ENCODE measurements at regions not wholly inside any gene's neighbourhood (a gene's known extent, or its start where the extent isn't known, plus 50 kb on each side); places are given as distances from the start of the nearest gene placed in this dataset.

DNA sequence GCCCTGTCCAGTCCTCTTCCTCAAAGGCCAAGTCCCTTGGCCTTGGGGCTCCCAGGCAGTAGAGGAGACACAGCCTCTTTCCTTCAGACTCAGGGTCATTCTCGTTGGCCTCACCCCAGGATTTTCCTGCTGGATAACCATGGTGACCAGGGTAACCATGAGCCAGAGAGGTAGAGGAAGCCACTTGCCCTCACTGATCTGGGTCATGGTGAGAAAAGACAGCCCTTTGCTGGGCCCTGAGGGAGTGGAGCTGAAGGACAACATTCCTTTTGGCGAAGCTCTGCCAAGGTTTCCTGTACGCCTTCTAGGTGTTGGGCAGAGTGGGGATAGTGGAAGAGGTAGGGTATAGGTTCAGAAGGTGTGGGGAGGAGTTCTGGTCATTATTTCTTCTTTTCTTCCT, 53.1 kb upstream of the WNT4 start:
- Histone ChIP-seq H3K9me3 (no peaks in the 10 kb centered on the region), H3K27me3 (no peaks in the 10 kb centered on the region), H3K4me3 (no peak overlapping the region), H3K4me1 (no peaks in the 10 kb centered on the region), H3K36me3 (no peaks in the 10 kb centered on the region), H3K27ac (no peak overlapping the region)
- no peak for DNase-seq (ENCODE audit: low spot score)
- TF ChIP-seq, protein P1, sequence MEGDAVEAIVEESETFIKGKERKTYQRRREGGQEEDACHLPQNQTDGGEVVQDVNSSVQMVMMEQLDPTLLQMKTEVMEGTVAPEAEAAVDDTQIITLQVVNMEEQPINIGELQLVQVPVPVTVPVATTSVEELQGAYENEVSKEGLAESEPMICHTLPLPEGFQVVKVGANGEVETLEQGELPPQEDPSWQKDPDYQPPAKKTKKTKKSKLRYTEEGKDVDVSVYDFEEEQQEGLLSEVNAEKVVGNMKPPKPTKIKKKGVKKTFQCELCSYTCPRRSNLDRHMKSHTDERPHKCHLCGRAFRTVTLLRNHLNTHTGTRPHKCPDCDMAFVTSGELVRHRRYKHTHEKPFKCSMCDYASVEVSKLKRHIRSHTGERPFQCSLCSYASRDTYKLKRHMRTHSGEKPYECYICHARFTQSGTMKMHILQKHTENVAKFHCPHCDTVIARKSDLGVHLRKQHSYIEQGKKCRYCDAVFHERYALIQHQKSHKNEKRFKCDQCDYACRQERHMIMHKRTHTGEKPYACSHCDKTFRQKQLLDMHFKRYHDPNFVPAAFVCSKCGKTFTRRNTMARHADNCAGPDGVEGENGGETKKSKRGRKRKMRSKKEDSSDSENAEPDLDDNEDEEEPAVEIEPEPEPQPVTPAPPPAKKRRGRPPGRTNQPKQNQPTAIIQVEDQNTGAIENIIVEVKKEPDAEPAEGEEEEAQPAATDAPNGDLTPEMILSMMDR (IDR thresholded peaks at IDR 0.05), result no peak

DNA sequence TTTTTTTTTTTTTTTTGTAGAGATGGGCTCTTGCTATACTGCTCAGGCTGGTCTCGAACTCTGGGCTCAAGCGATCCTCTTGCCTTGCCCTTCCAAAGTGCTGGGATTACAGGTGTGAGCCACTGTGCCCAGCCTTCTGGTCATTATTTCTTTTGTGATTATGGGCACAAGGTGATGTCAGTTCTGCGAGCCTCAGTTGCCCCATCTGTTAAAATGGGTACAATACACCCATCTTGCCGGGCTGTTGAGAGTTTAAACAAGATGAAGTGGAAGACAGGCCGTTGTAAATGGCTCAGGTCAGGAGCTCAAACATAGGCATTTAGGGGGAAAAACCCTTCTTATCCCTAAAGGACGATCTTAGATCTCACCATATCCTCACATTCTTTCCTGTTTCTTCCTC, 53.7 kb upstream of the WNT4 start:
- no peak overlapping the region for H3K4me3 ChIP-seq
- no peaks in the 10 kb centered on the region for H3K4me1 ChIP-seq
- no peak overlapping the region for H3K27ac ChIP-seq
- no peaks in the 10 kb centered on the region for H3K27me3 ChIP-seq
- no peaks in the 10 kb centered on the region for H3K9me3 ChIP-seq
- DNase-seq (ENCODE audit: low spot score), result no peak
- TF ChIP-seq, protein P1 (IDR thresholded peaks at IDR 0.05), result no peak
- H3K36me3 ChIP-seq, result no peaks in the 10 kb centered on the region

DNA sequence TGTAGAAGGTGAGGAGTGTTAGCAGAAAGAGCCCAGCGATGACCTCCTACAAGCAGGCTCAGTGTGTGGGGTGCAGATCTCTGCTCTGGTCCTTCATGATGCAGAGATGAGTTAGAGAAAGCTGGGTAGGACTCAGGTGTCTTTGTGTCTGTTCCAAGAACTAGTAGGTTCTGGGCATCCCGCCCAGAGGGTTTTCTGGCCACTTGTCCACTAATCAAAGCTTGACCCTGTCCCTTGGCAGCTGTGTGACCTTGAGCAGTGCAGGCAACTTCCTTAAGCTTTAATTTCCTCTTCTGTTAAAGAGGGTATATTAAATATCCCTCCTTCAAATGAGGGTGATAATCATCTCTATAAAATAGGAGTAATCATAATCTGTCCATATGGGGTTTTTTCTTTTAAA, 54.7 kb upstream of the WNT4 start:
- no peak overlapping the region for H3K4me3 ChIP-seq
- H3K4me1 ChIP-seq, result no peaks in the 10 kb centered on the region

DNA sequence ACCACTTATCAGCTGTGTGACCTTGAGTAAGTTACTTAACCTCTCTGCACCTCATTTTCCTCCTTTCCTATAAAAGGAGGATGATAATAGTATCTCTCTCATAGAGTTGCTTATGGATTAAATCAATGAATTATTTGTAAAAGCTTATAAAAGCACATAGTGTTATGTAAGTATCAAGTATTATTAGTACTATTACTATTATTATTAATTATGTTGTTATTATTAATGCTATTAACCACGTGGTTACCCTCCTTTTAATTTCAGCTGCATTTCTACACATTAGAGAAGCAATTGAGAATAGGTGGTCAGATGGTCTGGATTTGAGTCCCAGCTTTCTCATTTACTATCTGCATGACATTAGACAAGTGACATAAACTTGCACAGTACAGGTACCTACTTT, 58.1 kb upstream of the WNT4 start:
- Histone ChIP-seq H3K27ac (no peak overlapping the region), H3K4me1 (no peaks in the 10 kb centered on the region), H3K9me3 (no peaks in the 10 kb centered on the region), H3K4me3 (no peak overlapping the region), H3K36me3 (no peaks in the 10 kb centered on the region), H3K27me3 (no peaks in the 10 kb centered on the region)
- no peak for DNase-seq (ENCODE audit: low spot score)
- TF ChIP-seq, protein P1 (IDR thresholded peaks at IDR 0.05), result no peak

More for the DNA sequence above, 54.7 kb upstream of the WNT4 start:
- no peak overlapping the region for H3K27ac ChIP-seq
- no peaks in the 10 kb centered on the region for H3K36me3 ChIP-seq
- no peaks in the 10 kb centered on the region for H3K27me3 ChIP-seq
- TF ChIP-seq, protein P1 (IDR thresholded peaks at IDR 0.05), result no peak
- DNase-seq (ENCODE audit: low spot score), result no peak
- H3K9me3 ChIP-seq, result no peaks in the 10 kb centered on the region

DNA sequence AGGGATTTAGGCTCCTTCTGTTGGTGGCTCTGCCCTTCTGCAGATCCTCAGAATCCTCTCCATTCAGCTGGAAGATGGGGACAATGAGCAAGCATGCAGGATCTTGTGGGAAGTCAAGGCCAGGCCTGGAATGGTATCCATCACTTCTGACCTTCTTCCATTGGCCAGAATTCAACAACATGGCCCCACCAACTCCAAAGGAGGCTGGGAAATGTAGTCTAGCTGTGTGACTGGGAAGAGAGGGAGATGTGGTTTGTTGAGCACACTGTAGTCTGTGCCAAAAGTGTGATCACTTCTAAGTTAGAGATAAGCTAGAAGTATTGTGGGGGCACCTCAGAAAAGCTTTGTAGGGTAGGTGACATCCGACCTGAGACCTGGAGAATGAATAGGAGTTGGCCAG, 60.4 kb upstream of the WNT4 start:
- TF ChIP-seq, protein P1 (IDR thresholded peaks at IDR 0.05), result no peak
- Histone ChIP-seq H3K9me3 (no peaks in the 10 kb centered on the region), H3K4me3 (no peak overlapping the region), H3K27me3 (peaks cover 5 to 10% of the 10 kb centered on the region in 2 donors), H3K4me1 (no peaks in the 10 kb centered on the region), H3K27ac (no peak overlapping the region), H3K36me3 (no peaks in the 10 kb centered on the region)
- no peak for DNase-seq (ENCODE audit: low spot score)

DNA sequence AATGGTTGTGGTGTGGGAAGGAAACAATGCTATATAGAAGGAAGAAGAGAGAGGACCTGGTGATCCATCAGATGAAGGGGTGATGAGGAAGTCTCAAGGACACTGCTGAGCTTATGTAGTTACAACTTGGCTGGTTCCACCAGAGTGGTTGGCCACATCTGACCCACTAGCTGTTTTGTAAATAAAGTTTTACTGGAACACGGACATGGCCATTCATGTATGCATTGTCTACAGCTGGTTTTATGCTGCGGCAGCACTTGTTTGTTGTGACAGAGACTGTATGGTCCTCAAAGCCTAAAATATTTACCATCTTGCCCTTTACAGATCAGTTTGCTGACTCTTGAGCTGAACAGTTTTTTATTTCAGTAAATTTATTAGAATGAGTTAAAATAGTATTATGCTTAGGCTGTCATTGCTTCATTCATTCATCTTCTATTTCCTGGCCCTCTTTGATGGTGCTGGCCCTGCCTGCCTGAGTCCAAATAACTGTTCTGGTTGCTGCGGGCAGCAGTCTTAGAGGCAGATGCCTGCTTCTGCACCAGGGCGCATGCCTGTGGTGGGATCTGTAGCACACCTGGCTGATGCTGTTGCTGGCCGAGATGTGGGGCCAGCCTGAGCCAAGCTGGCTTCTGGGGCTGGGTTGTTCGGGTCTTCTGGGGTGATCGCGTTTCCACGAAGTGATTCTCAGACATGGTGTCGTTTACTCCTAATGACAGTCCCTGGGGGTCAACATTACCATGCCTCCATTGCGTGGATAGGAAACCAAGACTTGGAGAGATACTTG, 61.4 kb upstream of the WNT4 start:
- no peak overlapping the region for H3K27ac ChIP-seq
- peaks cover 10 to 19% of the 10 kb centered on the region in 2 donors for H3K27me3 ChIP-seq
- no peak for DNase-seq (ENCODE audit: low spot score)
- H3K9me3 ChIP-seq, result no peaks in the 10 kb centered on the region
- H3K4me1 ChIP-seq, result no peaks in the 10 kb centered on the region
- TF ChIP-seq, protein P1 (IDR thresholded peaks at IDR 0.05), result no peak
- no peak overlapping the region for H3K4me3 ChIP-seq
- H3K36me3 ChIP-seq, result no peaks in the 10 kb centered on the region
